Neural crest cell (in vitro differentiated cells): ENCODE measurements at regions not wholly inside any gene's neighbourhood (a gene's known extent, or its start where the extent isn't known, plus 50 kb on each side); places are given as distances from the start of the nearest gene placed in this dataset.

Experiments
- DNase-seq: peaks from one replicate; pipeline ENCODE4 v3.0.0; 2021; ENCODE audit warnings: low read depth, mixed read lengths, low spot score
- H3K27ac Mint-ChIP-seq: one replicate; pipeline ENCODE4 v1.8.0; 2021; ENCODE audit warnings: mild to moderate bottlenecking, mixed read lengths; ENCODE audit not compliant: unreplicated experiment
- H3K27me3 Mint-ChIP-seq: 2 replicates; pipeline ENCODE4 v1.8.0; 2021; ENCODE audit warnings: low read depth, mild to moderate bottlenecking, mixed read lengths
- H3K36me3 Mint-ChIP-seq: 2 replicates; pipeline ENCODE4 v1.8.0; 2021; ENCODE audit warnings: low read depth, mild to moderate bottlenecking, mixed read lengths
- H3K4me1 Mint-ChIP-seq: 2 replicates; pipeline ENCODE4 v1.8.0; 2021; ENCODE audit warnings: mixed read lengths
- H3K4me3 Mint-ChIP-seq: one replicate; pipeline ENCODE4 v1.8.0; 2021; ENCODE audit warnings: mild to moderate bottlenecking, mixed read lengths
- H3K9me3 Mint-ChIP-seq: 2 replicates; pipeline ENCODE4 v1.8.0; 2021; ENCODE audit warnings: mixed read lengths
- CTCF ChIP-seq: fragments of 200-600 bp; sonication (generic); conservative IDR thresholded peaks from 2 replicates; pipeline ENCODE4 v1.5.0; 2021; ENCODE audit warnings: antibody characterized with exemption, mild to moderate bottlenecking

GRCh38 chr4:11160288-11160687, 268.4 kb downstream of the HS3ST1 start:
- no peak overlapping the region for H3K27ac Mint-ChIP-seq
- peaks cover 14% of the 10 kb centered on the region for H3K4me1 Mint-ChIP-seq
- H3K9me3 Mint-ChIP-seq: peaks cover 5% of the 10 kb centered on the region
- no peaks in the 10 kb centered on the region for H3K36me3 Mint-ChIP-seq
- no peak for TF ChIP-seq CTCF
- no peak for DNase-seq
- H3K27me3 Mint-ChIP-seq: no peaks in the 10 kb centered on the region
- no peak overlapping the region for H3K4me3 Mint-ChIP-seq

- TF ChIP-seq CTCF: no peak
- Mint-ChIP-seq H3K4me3 (no peak overlapping the region), H3K36me3 (no peaks in the 10 kb centered on the region), H3K27me3 (no peaks in the 10 kb centered on the region), H3K4me1 (peaks cover 10% of the 10 kb centered on the region), H3K9me3 (peaks cover 5% of the 10 kb centered on the region), H3K27ac (no peak overlapping the region)
- DNase-seq: no peak
Observed at GRCh38 chr4:11158971-11159370, 269.7 kb downstream of the HS3ST1 start.

GRCh38 chr4:11155208-11155867, 273.4 kb downstream of the HS3ST1 start:
- peaks cover 2% of the 10 kb centered on the region for H3K9me3 Mint-ChIP-seq
- TF ChIP-seq CTCF: no peak
- H3K4me3 Mint-ChIP-seq: no peak overlapping the region
- no peak for DNase-seq
- no peaks in the 10 kb centered on the region for H3K27me3 Mint-ChIP-seq
- no peaks in the 10 kb centered on the region for H3K36me3 Mint-ChIP-seq
- no peak overlapping the region for H3K27ac Mint-ChIP-seq
- peaks cover 10% of the 10 kb centered on the region for H3K4me1 Mint-ChIP-seq

- H3K9me3 Mint-ChIP-seq: peaks cover 2% of the 10 kb centered on the region
- no peak overlapping the region for H3K27ac Mint-ChIP-seq
- no peak overlapping the region for H3K4me3 Mint-ChIP-seq
- H3K27me3 Mint-ChIP-seq: no peaks in the 10 kb centered on the region
- no peaks in the 10 kb centered on the region for H3K36me3 Mint-ChIP-seq
- peaks cover 18% of the 10 kb centered on the region for H3K4me1 Mint-ChIP-seq
- TF ChIP-seq CTCF: no peak
- no peak for DNase-seq
Observed at GRCh38 chr4:11153171-11153750, 275.4 kb downstream of the HS3ST1 start.

GRCh38 chr4:11152684-11153083, 276.0 kb downstream of the HS3ST1 start:
- DNase-seq: no peak
- Mint-ChIP-seq H3K36me3 (no peaks in the 10 kb centered on the region), H3K4me1 (peaks cover 18% of the 10 kb centered on the region), H3K27ac (no peak overlapping the region), H3K4me3 (no peak overlapping the region), H3K27me3 (no peaks in the 10 kb centered on the region), H3K9me3 (peaks cover 2% of the 10 kb centered on the region)
- no peak for TF ChIP-seq CTCF
